HEK293 (cell line): ENCODE measurements at regions not wholly inside any gene's neighbourhood (a gene's known extent, or its start where the extent isn't known, plus 50 kb on each side); places are given as distances from the start of the nearest gene placed in this dataset.

Experiments used
- CTCF ChIA-PET: fragments of 350-600 bp; formaldehyde crosslinking; extraction: SDS; loops from one replicate; lab custom pipeline; 2021; ENCODE audit warnings: antibody characterized with exemption; lab: Yijun Ruan, JAX
- POLR2A ChIA-PET: fragments of 300-600 bp; formaldehyde crosslinking; extraction: SDS; loops from one replicate; lab custom pipeline; 2020; ENCODE audit warnings: antibody characterized with exemption, inconsistent platforms; lab: Yijun Ruan, JAX
- H3K27ac ChIP-seq: fragments of 200-500 bp; sonication (Bioruptor generic); 2 replicates; pipeline ENCODE4 v1.5.1; 2014; ENCODE audit warnings: low read depth, low read length, control low read depth, inconsistent platforms; ENCODE audit errors: extremely low read depth
- H3K36me3 ChIP-seq, 2 experiments: fragments of 200-500 bp in 1 of 2; sonication (Bioruptor generic) in 1 of 2; 1 replicate in 1 of 2; 2 replicates in 1 of 2; pipeline ENCODE4 v1.5.1; 2014 to 2017; ENCODE audit warnings: inconsistent platforms in 2 of 2, low read length in 2 of 2; ENCODE audit not compliant: control insufficient read depth in 2 of 2, insufficient read depth in 1 of 2
- H3K4me1 ChIP-seq: fragments of 200-500 bp; sonication (Bioruptor generic); 2 replicates; pipeline ENCODE4 v1.5.1; 2014; ENCODE audit warnings: mild to moderate bottlenecking, low read length, inconsistent platforms; ENCODE audit not compliant: control insufficient read depth, insufficient read depth
- H3K4me3 ChIP-seq: 2 replicates; pipeline ENCODE4 v1.5.1; 2011; ENCODE audit warnings: low read depth, mild to moderate bottlenecking, control low read depth, low read length, moderate library complexity
- H3K9me3 ChIP-seq: fragments of 200-500 bp; sonication (Bioruptor generic); 2 replicates; pipeline ENCODE4 v1.5.1; 2014; ENCODE audit warnings: low read depth, low read length, inconsistent platforms; ENCODE audit not compliant: control insufficient read depth, insufficient read depth
- BCL11A ChIP-seq: fragments of 450-650 bp; formaldehyde crosslinking; IDR thresholded peaks from 2 replicates; pipeline ENCODE4 v1.5.1; 2016; ENCODE audit warnings: low read depth, missing biosample characterization, missing genetic modification characterization
- HOXC10 ChIP-seq: sonication (generic); formaldehyde crosslinking; IDR thresholded peaks from 2 replicates; pipeline ENCODE4 v1.8.1; 2023; ENCODE audit warnings: mild to moderate bottlenecking, missing genetic modification reagents
- IKZF3 ChIP-seq: fragments of 450-650 bp; IDR thresholded peaks from 2 replicates; pipeline ENCODE4 v1.5.0; 2018; ENCODE audit warnings: missing biosample characterization, mild to moderate bottlenecking, missing genetic modification characterization, moderate library complexity
- KLF16 ChIP-seq: fragments of 450-650 bp; formaldehyde crosslinking; IDR thresholded peaks from 2 replicates; pipeline ENCODE4 v1.5.1; 2017; ENCODE audit warnings: missing biosample characterization, missing genetic modification characterization
- PRDM1 ChIP-seq: fragments of 450-650 bp; formaldehyde crosslinking; IDR thresholded peaks from 2 replicates; pipeline ENCODE4; 2016; ENCODE audit warnings: missing biosample characterization, missing genetic modification characterization
- REPIN1 ChIP-seq: fragments of 450-650 bp; formaldehyde crosslinking; IDR thresholded peaks from 2 replicates; pipeline ENCODE4 v1.5.1; 2017; ENCODE audit warnings: missing biosample characterization, missing genetic modification characterization, low read depth
- SETDB1 ChIP-seq: IDR thresholded peaks from one replicate; pipeline ENCODE4 v1.6.1; 2017; ENCODE audit warnings: mild to moderate bottlenecking, low read length, moderate library complexity, mixed read lengths; ENCODE audit not compliant: insufficient read length
- ZBTB11 ChIP-seq: fragments of 450-650 bp; formaldehyde crosslinking; conservative IDR thresholded peaks from 2 replicates; pipeline ENCODE4 v1.5.1; 2016; ENCODE audit warnings: low read depth, missing biosample characterization, missing genetic modification characterization
- ZBTB44 ChIP-seq: fragments of 450-650 bp; IDR thresholded peaks from 2 replicates; pipeline ENCODE4 v1.5.1; 2018; ENCODE audit warnings: missing biosample characterization, mild to moderate bottlenecking, missing genetic modification characterization
- ZNF112 ChIP-seq: fragments of 450-650 bp; formaldehyde crosslinking; IDR thresholded peaks from 2 replicates; pipeline ENCODE4 v1.5.0; 2017; ENCODE audit warnings: missing biosample characterization, missing genetic modification characterization
- ZNF239 ChIP-seq: fragments of 450-650 bp; formaldehyde crosslinking; IDR thresholded peaks from 2 replicates; pipeline ENCODE4 v1.5.1; 2016; ENCODE audit warnings: missing biosample characterization, missing genetic modification characterization
- ZNF280D ChIP-seq: fragments of 450-650 bp; formaldehyde crosslinking; IDR thresholded peaks from 2 replicates; pipeline ENCODE4 v1.5.1; 2016; ENCODE audit warnings: missing biosample characterization, missing genetic modification characterization
- ZNF292 ChIP-seq: fragments of 450-650 bp; formaldehyde crosslinking; IDR thresholded peaks from 2 replicates; pipeline ENCODE4 v1.5.1; 2016; ENCODE audit warnings: low read depth, missing biosample characterization, missing genetic modification characterization, borderline replicate concordance
- ZNF433 ChIP-seq: fragments of 450-650 bp; formaldehyde crosslinking; IDR thresholded peaks from 2 replicates; pipeline ENCODE4 v1.5.1; 2016; ENCODE audit warnings: missing biosample characterization, missing genetic modification characterization, low read depth
- ZNF510 ChIP-seq: fragments of 450-650 bp; formaldehyde crosslinking; IDR thresholded peaks from 2 replicates; pipeline ENCODE4 v1.5.1; 2018; ENCODE audit warnings: mild to moderate bottlenecking, missing genetic modification characterization, missing biosample characterization; ENCODE audit not compliant: insufficient replicate concordance
- ZNF555 ChIP-seq: fragments of 450-650 bp; formaldehyde crosslinking; conservative IDR thresholded peaks from 2 replicates; pipeline ENCODE4 v1.5.1; 2017; ENCODE audit warnings: missing biosample characterization, mild to moderate bottlenecking, missing genetic modification characterization, inconsistent platforms
- ZNF571 ChIP-seq: fragments of 450-650 bp; formaldehyde crosslinking; IDR thresholded peaks from 2 replicates; pipeline ENCODE4 v1.5.0; 2017; ENCODE audit warnings: missing biosample characterization, missing genetic modification characterization
- ZNF654 ChIP-seq: fragments of 450-650 bp; formaldehyde crosslinking; IDR thresholded peaks from 2 replicates; pipeline ENCODE4 v1.5.1; 2016; ENCODE audit warnings: low read depth, missing biosample characterization, missing genetic modification characterization
- ZNF664 ChIP-seq: fragments of 450-650 bp; formaldehyde crosslinking; IDR thresholded peaks from 2 replicates; pipeline ENCODE4 v1.5.1; 2016; ENCODE audit warnings: missing biosample characterization, missing genetic modification characterization
- ZNF707 ChIP-seq: fragments of 450-650 bp; formaldehyde crosslinking; IDR thresholded peaks from 2 replicates; pipeline ENCODE4 v1.5.1; 2016; ENCODE audit warnings: missing biosample characterization, missing genetic modification characterization
- ZNF747 ChIP-seq: fragments of 450-650 bp; formaldehyde crosslinking; IDR thresholded peaks from 2 replicates; pipeline ENCODE4 v1.5.1; 2016; ENCODE audit warnings: missing biosample characterization, missing genetic modification characterization
- ZNF768 ChIP-seq: fragments of 450-650 bp; formaldehyde crosslinking; IDR thresholded peaks from 2 replicates; pipeline ENCODE4 v1.5.1; 2018; ENCODE audit warnings: missing biosample characterization, mild to moderate bottlenecking, missing genetic modification characterization
- ZSCAN23 ChIP-seq: fragments of 450-650 bp; formaldehyde crosslinking; IDR thresholded peaks from 2 replicates; pipeline ENCODE4 v1.5.1; 2016; ENCODE audit warnings: missing biosample characterization, missing genetic modification characterization

- Histone ChIP-seq H3K9me3 (no peaks in the 10 kb centered on the region), H3K4me3 (no peak overlapping the region), H3K27ac (no peak overlapping the region), H3K36me3 (no peaks in the 10 kb centered on the region), H3K4me1 (no peaks in the 10 kb centered on the region)
- TF ChIP-seq ZBTB44 (tag by site-specific recombination) (no peak), ZNF707 (tag by site-specific recombination) (no peak), ZNF112 (tag by site-specific recombination) (no peak), ZNF280D (no peak), IKZF3 (tag by site-specific recombination) (no peak), ZNF768 (tag by site-specific recombination) (no peak), ZNF433 (tag by site-specific recombination) (no peak), ZNF654 (tag by site-specific recombination) (no peak)
- ChIA-PET POLR2A (no interaction called here), CTCF (no interaction called here)
Observed at GRCh38 chr2:241942416-241943208, 73.1 kb downstream of the RTP5 start.

GRCh38 chr2:241943209-241943850 is 73.8 kb downstream of the RTP5 start:
- no peaks in the 10 kb centered on the region for H3K36me3 ChIP-seq
- TF ChIP-seq ZNF555: no peak
- no peak for TF ChIP-seq HOXC10 (CRISPR knock-in tag)
- TF ChIP-seq ZNF571 (tag by site-specific recombination): no peak
- TF ChIP-seq ZNF239 (tag by site-specific recombination): no peak
- TF ChIP-seq PRDM1 (tag by site-specific recombination): no peak
- no peak for TF ChIP-seq ZNF664 (tag by site-specific recombination)
- no peaks in the 10 kb centered on the region for H3K4me1 ChIP-seq
- no peaks in the 10 kb centered on the region for H3K9me3 ChIP-seq
- H3K4me3 ChIP-seq: no peak overlapping the region
- no peak overlapping the region for H3K27ac ChIP-seq
- POLR2A ChIA-PET: no interaction called here
- CTCF ChIA-PET: no interaction called here

- Histone ChIP-seq H3K4me3 (no peak overlapping the region), H3K4me1 (no peaks in the 10 kb centered on the region), H3K9me3 (no peaks in the 10 kb centered on the region), H3K36me3 (no peaks in the 10 kb centered on the region), H3K27ac (no peak overlapping the region)
- ChIA-PET CTCF (no interaction called here), POLR2A (no interaction called here)
- TF ChIP-seq ZBTB11 (tag by site-specific recombination) (no peak), ZNF747 (tag by site-specific recombination) (no peak), ZSCAN23 (tag by site-specific recombination) (no peak), REPIN1 (tag by site-specific recombination) (no peak), KLF16 (no peak), SETDB1 (no peak), ZNF292 (tag by site-specific recombination) (no peak), IKZF3 (tag by site-specific recombination) (no peak), BCL11A (tag by site-specific recombination) (no peak), PRDM1 (tag by site-specific recombination) (no peak), ZNF510 (tag by site-specific recombination) (no peak)
Observed at GRCh38 chr2:241943961-241944575, 74.5 kb downstream of the RTP5 start.
